Neural cell (in vitro differentiated cells): ENCODE measurements at regions not wholly inside any gene's neighbourhood (a gene's known extent, or its start where the extent isn't known, plus 50 kb on each side); places are given as distances from the start of the nearest gene placed in this dataset.

Source experiments
- H2AFZ ChIP-seq: fragments of 200-600, 300-800 bp; sonication (generic), shearing (Covaris generic); 2 replicates; pipeline ENCODE4 v1.6.0; 2014; ENCODE audit warnings: low read depth, mild to moderate bottlenecking, antibody characterized with exemption, low read length, moderate library complexity
- H3F3A ChIP-seq: fragments of 200-600 bp; shearing (Covaris generic); 2 replicates; pipeline ENCODE4 v1.6.1; 2016; ENCODE audit warnings: mild to moderate bottlenecking, moderate library complexity, mixed read lengths, antibody characterized with exemption, low read length; ENCODE audit not compliant: insufficient read depth, poor library complexity, severe bottlenecking
- H3K27ac ChIP-seq: fragments of 200-600, 300-800 bp; sonication (generic), shearing (Covaris generic); 2 replicates; pipeline ENCODE4 v1.5.1; 2014; ENCODE audit warnings: mild to moderate bottlenecking, low read length, moderate library complexity
- H3K27me3 ChIP-seq: fragments of 300-800, 200-600 bp; sonication (generic), shearing (Covaris generic); 2 replicates; pipeline ENCODE4 v1.6.0; 2014; ENCODE audit warnings: mild to moderate bottlenecking, low read depth, low read length, moderate library complexity; ENCODE audit not compliant: insufficient read depth
- H3K36me3 ChIP-seq: fragments of 300-800, 200-600 bp; sonication (generic), shearing (Covaris generic); 2 replicates; pipeline ENCODE4 v1.5.1; 2014; ENCODE audit warnings: mild to moderate bottlenecking, antibody characterized with exemption, low read length, moderate library complexity; ENCODE audit not compliant: insufficient read depth
- H3K4me2 ChIP-seq: fragments of 300-800, 200-600 bp; sonication (generic), shearing (Covaris generic); 2 replicates; pipeline ENCODE4 v1.6.0; 2014; ENCODE audit warnings: mild to moderate bottlenecking, low read length
- H3K4me3 ChIP-seq: fragments of 300-800, 200-600 bp; sonication (generic), shearing (Covaris generic); 2 replicates; pipeline ENCODE4 v1.5.1; 2014; ENCODE audit warnings: mild to moderate bottlenecking, low read length, moderate library complexity
- H3K79me2 ChIP-seq: fragments of 200-600 bp; shearing (Covaris generic); replicated peaks from 2 replicates; pipeline ENCODE4 v1.6.0; 2014; ENCODE audit warnings: mild to moderate bottlenecking, low read length, moderate library complexity; ENCODE audit not compliant: insufficient read depth
- H3K9ac ChIP-seq: fragments of 300-800, 200-600 bp; sonication (generic), shearing (Covaris generic); 2 replicates; pipeline ENCODE4 v1.6.1; 2016; ENCODE audit warnings: mild to moderate bottlenecking, low read length, mixed read lengths
- H3K9me2 ChIP-seq: fragments of 200-600 bp; shearing (Covaris generic); 2 replicates; pipeline ENCODE4 v1.6.1; 2016; ENCODE audit warnings: mild to moderate bottlenecking, low read length, mixed read lengths; ENCODE audit not compliant: insufficient read depth
- H3K9me3 ChIP-seq: fragments of 200-600, 300-800 bp; sonication (generic), shearing (Covaris generic); 2 replicates; pipeline ENCODE4 v1.6.1; 2016; ENCODE audit warnings: mild to moderate bottlenecking, mixed run types, low read length, moderate library complexity, mixed read lengths
- H4K20me1 ChIP-seq: fragments of 200-600 bp; shearing (Covaris generic); 2 replicates; pipeline ENCODE4 v1.6.1; 2016; ENCODE audit warnings: mild to moderate bottlenecking, mixed run types; ENCODE audit not compliant: insufficient read depth
- EP300 ChIP-seq: fragments of 450-650 bp; conservative IDR thresholded peaks from 2 replicates; pipeline ENCODE4 v1.6.1; 2014; ENCODE audit warnings: antibody characterized with exemption, mild to moderate bottlenecking, moderate library complexity; ENCODE audit not compliant: poor library complexity, severe bottlenecking
- EZH2 ChIP-seq: fragments of 200-600, 300-800 bp; shearing (Covaris generic), sonication (generic); IDR thresholded peaks from 2 replicates; pipeline ENCODE4 v1.6.1; 2014; ENCODE audit warnings: antibody characterized with exemption, low read length, borderline replicate concordance, mild to moderate bottlenecking; ENCODE audit not compliant: insufficient read depth, poor library complexity, severe bottlenecking
- MXI1 ChIP-seq: fragments of 450-650 bp; conservative IDR thresholded peaks from 2 replicates; pipeline ENCODE4 v1.6.1; 2014; ENCODE audit warnings: antibody characterized with exemption, mild to moderate bottlenecking; ENCODE audit not compliant: poor library complexity, severe bottlenecking
- POLR2AphosphoS5 ChIP-seq: IDR thresholded peaks from 2 replicates; pipeline ENCODE4 v1.6.1; 2012
- RAD21 ChIP-seq: fragments of 450-650 bp; conservative IDR thresholded peaks from 2 replicates; pipeline ENCODE4 v1.6.1; 2014; ENCODE audit warnings: antibody characterized with exemption, mild to moderate bottlenecking, moderate library complexity
- SMC3 ChIP-seq: fragments of 450-650 bp; conservative IDR thresholded peaks from 2 replicates; pipeline ENCODE4 v1.6.1; 2014; ENCODE audit warnings: antibody characterized with exemption, mild to moderate bottlenecking, moderate library complexity; ENCODE audit not compliant: poor library complexity
- TAF1 ChIP-seq: IDR thresholded peaks from 2 replicates; pipeline ENCODE4 v1.6.1; 2012; ENCODE audit warnings: low read depth
- TF ChIP-seq, protein P1 (sequence below): fragments of 450-650 bp; IDR thresholded peaks from 2 replicates; pipeline ENCODE4 v1.5.1; 2014; ENCODE audit warnings: antibody characterized with exemption, mild to moderate bottlenecking, moderate library complexity; ENCODE audit not compliant: poor library complexity, severe bottlenecking
- TF ChIP-seq, protein P2 (sequence below): IDR thresholded peaks from 2 replicates; pipeline ENCODE4 v1.6.1; 2012; ENCODE audit warnings: borderline replicate concordance

DNA sequence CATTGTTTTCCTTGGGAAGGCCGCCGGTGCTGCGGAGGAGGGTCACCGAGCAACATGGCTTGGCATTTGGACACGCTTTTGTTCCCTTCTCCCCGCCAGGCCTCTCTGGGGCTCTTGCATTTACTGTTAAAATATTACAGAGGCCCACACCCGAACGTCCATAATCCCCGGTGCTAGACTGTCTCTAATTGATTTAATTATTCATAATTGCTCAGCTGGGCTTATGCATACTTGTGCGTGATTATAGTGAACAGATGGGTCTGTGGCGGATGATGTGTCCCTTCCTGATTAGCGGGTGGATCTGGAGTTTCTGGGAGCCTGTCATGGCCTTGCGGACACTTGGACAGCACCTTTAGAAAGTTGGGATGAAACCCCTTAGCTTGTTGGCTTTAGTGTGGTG is 100.2 kb upstream of the MSX1 start:
- TF ChIP-seq TAF1 (no peak), SMC3 (no peak), RAD21 (no peak), EZH2 (no peak), POLR2AphosphoS5 (no peak), MXI1 (no peak), EP300 (no peak)
- TF ChIP-seq, protein P1, sequence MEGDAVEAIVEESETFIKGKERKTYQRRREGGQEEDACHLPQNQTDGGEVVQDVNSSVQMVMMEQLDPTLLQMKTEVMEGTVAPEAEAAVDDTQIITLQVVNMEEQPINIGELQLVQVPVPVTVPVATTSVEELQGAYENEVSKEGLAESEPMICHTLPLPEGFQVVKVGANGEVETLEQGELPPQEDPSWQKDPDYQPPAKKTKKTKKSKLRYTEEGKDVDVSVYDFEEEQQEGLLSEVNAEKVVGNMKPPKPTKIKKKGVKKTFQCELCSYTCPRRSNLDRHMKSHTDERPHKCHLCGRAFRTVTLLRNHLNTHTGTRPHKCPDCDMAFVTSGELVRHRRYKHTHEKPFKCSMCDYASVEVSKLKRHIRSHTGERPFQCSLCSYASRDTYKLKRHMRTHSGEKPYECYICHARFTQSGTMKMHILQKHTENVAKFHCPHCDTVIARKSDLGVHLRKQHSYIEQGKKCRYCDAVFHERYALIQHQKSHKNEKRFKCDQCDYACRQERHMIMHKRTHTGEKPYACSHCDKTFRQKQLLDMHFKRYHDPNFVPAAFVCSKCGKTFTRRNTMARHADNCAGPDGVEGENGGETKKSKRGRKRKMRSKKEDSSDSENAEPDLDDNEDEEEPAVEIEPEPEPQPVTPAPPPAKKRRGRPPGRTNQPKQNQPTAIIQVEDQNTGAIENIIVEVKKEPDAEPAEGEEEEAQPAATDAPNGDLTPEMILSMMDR: no peak
- TF ChIP-seq, protein P2, sequence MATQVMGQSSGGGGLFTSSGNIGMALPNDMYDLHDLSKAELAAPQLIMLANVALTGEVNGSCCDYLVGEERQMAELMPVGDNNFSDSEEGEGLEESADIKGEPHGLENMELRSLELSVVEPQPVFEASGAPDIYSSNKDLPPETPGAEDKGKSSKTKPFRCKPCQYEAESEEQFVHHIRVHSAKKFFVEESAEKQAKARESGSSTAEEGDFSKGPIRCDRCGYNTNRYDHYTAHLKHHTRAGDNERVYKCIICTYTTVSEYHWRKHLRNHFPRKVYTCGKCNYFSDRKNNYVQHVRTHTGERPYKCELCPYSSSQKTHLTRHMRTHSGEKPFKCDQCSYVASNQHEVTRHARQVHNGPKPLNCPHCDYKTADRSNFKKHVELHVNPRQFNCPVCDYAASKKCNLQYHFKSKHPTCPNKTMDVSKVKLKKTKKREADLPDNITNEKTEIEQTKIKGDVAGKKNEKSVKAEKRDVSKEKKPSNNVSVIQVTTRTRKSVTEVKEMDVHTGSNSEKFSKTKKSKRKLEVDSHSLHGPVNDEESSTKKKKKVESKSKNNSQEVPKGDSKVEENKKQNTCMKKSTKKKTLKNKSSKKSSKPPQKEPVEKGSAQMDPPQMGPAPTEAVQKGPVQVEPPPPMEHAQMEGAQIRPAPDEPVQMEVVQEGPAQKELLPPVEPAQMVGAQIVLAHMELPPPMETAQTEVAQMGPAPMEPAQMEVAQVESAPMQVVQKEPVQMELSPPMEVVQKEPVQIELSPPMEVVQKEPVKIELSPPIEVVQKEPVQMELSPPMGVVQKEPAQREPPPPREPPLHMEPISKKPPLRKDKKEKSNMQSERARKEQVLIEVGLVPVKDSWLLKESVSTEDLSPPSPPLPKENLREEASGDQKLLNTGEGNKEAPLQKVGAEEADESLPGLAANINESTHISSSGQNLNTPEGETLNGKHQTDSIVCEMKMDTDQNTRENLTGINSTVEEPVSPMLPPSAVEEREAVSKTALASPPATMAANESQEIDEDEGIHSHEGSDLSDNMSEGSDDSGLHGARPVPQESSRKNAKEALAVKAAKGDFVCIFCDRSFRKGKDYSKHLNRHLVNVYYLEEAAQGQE: no peak
- Histone ChIP-seq H3K79me2 (no peaks in the 10 kb centered on the region), H3K9me2 (no peaks in the 10 kb centered on the region), H3K36me3 (no peaks in the 10 kb centered on the region), H3K9me3 (no peaks in the 10 kb centered on the region), H3K4me3 (no peak overlapping the region), H3K27ac (no peak overlapping the region), H4K20me1 (no peaks in the 10 kb centered on the region), H3K27me3 (peaks cover 14% of the 10 kb centered on the region), H3F3A (no peaks in the 10 kb centered on the region), H3K9ac (no peak overlapping the region), H3K4me2 (no peak overlapping the region), H2AFZ (no peak overlapping the region)

- no peak overlapping the region for H3K27ac ChIP-seq
- H3K9ac ChIP-seq: no peak overlapping the region
- no peak overlapping the region for H3K4me3 ChIP-seq
- no peaks in the 10 kb centered on the region for H3K36me3 ChIP-seq
- no peak overlapping the region for H3K4me2 ChIP-seq
- no peaks in the 10 kb centered on the region for H3K79me2 ChIP-seq
- H4K20me1 ChIP-seq: no peaks in the 10 kb centered on the region
- no peaks in the 10 kb centered on the region for H3F3A ChIP-seq
- no peaks in the 10 kb centered on the region for H3K9me3 ChIP-seq
- H3K9me2 ChIP-seq: no peaks in the 10 kb centered on the region
- TF ChIP-seq POLR2AphosphoS5 (no peak), EP300 (no peak), RAD21 (no peak), TAF1 (no peak), SMC3 (no peak), MXI1 (no peak), EZH2 (no peak)
- TF ChIP-seq, protein P1: no peak
- TF ChIP-seq, protein P2: no peak
- peaks cover 9% of the 10 kb centered on the region for H3K27me3 ChIP-seq
- no peak overlapping the region for H2AFZ ChIP-seq
These were observed 100.8 kb upstream of the MSX1 start for GRCh38 chr4:4758681-4759080.
